ENCODE measurements at regions not wholly inside any gene's neighbourhood (a gene's known extent, or its start where the extent isn't known, plus 50 kb on each side); places are given as distances from the start of the nearest gene placed in this dataset.
"Not testable (repeated sequence)": the region's sequence is repeated elsewhere in the genome, so short reads cannot be mapped to it uniquely, and the experiment has no call there.

DNA sequence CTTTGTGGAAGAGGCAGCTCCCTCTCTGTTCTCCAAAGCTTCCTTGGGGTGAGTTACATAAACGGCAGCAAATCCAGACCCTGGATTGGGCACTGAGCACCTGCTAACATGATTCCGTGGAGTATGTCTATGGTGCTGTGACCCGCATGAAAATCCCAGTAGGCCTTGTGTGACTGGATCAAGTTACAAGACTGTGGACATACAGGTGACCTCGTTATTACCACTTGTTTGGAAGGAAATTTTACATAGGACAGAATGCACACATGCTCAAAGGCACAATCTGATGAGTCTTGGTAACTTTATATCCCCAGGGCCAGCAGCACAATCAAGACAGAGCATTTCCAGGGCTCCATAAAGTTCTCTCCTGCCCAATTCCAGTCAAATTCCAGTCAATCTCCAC, 120.2 kb upstream of the OTOS start:
- no peaks in the 10 kb centered on the region for H3K36me3 ChIP-seq
- no peaks in the 10 kb centered on the region for H3K27me3 ChIP-seq
- no peak overlapping the region for H3K4me3 ChIP-seq
- DNase-seq (no peak), ATAC-seq (ENCODE audit: low FRiP score in 2 of 2) (no peak)
- 75 to 76% methylated on average over 4 of the region's 4 CpGs for WGBS, 2 donors
- TF ChIP-seq POLR2AphosphoS5 (IDR thresholded peaks at IDR 0.05) (no peak), POLR2A (IDR thresholded peaks at IDR 0.05) (no peak), EP300 (IDR thresholded peaks at IDR 0.05) (no peak)
- TF ChIP-seq, protein P1, sequence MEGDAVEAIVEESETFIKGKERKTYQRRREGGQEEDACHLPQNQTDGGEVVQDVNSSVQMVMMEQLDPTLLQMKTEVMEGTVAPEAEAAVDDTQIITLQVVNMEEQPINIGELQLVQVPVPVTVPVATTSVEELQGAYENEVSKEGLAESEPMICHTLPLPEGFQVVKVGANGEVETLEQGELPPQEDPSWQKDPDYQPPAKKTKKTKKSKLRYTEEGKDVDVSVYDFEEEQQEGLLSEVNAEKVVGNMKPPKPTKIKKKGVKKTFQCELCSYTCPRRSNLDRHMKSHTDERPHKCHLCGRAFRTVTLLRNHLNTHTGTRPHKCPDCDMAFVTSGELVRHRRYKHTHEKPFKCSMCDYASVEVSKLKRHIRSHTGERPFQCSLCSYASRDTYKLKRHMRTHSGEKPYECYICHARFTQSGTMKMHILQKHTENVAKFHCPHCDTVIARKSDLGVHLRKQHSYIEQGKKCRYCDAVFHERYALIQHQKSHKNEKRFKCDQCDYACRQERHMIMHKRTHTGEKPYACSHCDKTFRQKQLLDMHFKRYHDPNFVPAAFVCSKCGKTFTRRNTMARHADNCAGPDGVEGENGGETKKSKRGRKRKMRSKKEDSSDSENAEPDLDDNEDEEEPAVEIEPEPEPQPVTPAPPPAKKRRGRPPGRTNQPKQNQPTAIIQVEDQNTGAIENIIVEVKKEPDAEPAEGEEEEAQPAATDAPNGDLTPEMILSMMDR (IDR thresholded peaks at IDR 0.05) = no peak
- H3K4me1 ChIP-seq = peaks cover 0 to 5% (median 2%) of the 10 kb centered on the region in 4 donors
- peaks cover 0 to 10% (median 4%) of the 10 kb centered on the region in 4 donors for H3K9me3 ChIP-seq
- no peak overlapping the region for H3K27ac ChIP-seq

DNA sequence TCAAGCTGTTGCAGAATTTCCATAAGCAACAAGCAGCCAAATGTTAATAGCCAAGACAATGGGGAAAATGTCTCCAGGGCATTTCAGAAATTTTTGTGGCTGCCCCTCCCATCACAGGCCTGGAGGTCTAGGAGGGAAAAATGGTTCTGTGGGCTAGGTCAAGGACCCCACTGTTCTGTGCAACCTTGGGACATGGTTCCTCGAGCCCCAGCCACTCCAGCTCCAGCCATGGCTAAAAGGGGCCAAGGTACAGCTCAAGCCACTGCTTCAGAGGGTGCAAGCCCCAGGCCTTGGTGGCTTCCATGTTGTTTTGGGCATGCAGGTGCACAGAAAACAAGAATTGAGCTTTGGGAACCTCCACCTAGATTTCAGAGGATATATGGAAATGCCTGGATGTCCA, 122.1 kb upstream of the OTOS start:
- not testable (repeated sequence) for ATAC-seq (ENCODE audit: low FRiP score in 2 of 2); H3K4me1 ChIP-seq; H3K36me3 ChIP-seq; H3K27ac ChIP-seq; H3K4me3 ChIP-seq; H3K9me3 ChIP-seq; H3K27me3 ChIP-seq; DNase-seq
- WGBS, 2 donors = 33 to 67% methylated on average over 1 of the region's 1 CpG

DNA sequence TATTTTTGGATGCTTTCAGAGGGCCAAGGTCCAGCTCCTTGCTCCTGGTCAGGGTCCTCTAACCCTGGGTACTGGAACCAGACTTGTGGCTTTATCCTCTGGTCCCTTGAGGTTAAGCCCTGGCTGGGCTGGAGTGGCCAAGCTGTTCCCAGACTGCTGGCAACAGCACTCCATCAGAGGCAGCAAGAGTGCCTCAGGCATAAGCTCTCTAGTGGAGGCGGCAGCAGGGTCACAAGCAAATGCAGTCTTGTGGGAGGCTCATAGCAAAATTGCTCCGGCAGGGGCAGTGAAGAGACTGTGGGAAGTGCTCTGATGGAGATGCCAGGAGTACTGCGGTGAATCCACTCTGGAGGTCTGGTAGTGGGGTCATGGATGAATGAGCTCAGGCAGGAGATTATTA, 128.9 kb upstream of the OTOS start:
- H3K36me3 ChIP-seq = no peaks in the 10 kb centered on the region
- H3K27ac ChIP-seq = no peak overlapping the region
- ATAC-seq (ENCODE audit: low FRiP score in 2 of 2) (peak in 1 of 2 donors; percentile 22), DNase-seq (no peak)
- H3K9me3 ChIP-seq = no peaks in the 10 kb centered on the region
- no peaks in the 10 kb centered on the region for H3K4me1 ChIP-seq
- no peak for TF ChIP-seq EP300 (IDR thresholded peaks at IDR 0.05)
- TF ChIP-seq, protein P1 (IDR thresholded peaks at IDR 0.05) = no peak
- TF ChIP-seq POLR2A (IDR thresholded peaks at IDR 0.05) = no peak
- TF ChIP-seq POLR2AphosphoS5 (IDR thresholded peaks at IDR 0.05) = no peak
- H3K4me3 ChIP-seq = no peak overlapping the region
- 85 to 88% methylated on average over 3 of the region's 3 CpGs for WGBS, 2 donors
- H3K27me3 ChIP-seq = no peaks in the 10 kb centered on the region

DNA sequence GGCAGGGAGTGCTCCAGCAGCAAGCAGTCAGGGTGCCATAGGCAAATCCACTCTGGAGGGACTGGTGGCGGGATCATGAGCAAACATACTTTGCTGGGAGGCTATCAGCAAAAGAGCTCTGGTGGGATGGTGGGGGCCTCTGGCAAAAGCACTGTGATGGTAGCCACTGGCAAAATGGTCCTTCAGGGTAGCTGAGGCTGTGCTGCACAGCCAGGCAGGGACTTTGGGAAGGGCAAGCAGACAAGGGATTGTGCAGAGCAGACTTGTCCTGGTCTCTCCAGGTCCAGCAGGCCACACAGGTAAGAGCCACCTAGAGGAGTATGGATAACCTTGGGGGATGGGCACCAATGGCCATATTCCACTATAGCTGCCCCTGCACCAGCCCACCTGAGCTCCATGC, 129.4 kb upstream of the OTOS start:
- ATAC-seq (ENCODE audit: low FRiP score in 2 of 2) = peak in 1 of 2 donors; percentile 37
- Histone ChIP-seq H3K27me3 (no peaks in the 10 kb centered on the region), H3K27ac (no peak overlapping the region), H3K4me3 (no peak overlapping the region), H3K9me3 (no peaks in the 10 kb centered on the region), H3K4me1 (no peaks in the 10 kb centered on the region), H3K36me3 (no peaks in the 10 kb centered on the region)
- no peak for TF ChIP-seq POLR2AphosphoS5 (IDR thresholded peaks at IDR 0.05)
- no peak for TF ChIP-seq POLR2A (IDR thresholded peaks at IDR 0.05)
- TF ChIP-seq, protein P1 (IDR thresholded peaks at IDR 0.05) = no peak
- TF ChIP-seq EP300 (IDR thresholded peaks at IDR 0.05) = no peak
- 80 to 86% methylated on average over 1 of the region's 1 CpG for WGBS, 2 donors
- DNase-seq = no peak

DNA sequence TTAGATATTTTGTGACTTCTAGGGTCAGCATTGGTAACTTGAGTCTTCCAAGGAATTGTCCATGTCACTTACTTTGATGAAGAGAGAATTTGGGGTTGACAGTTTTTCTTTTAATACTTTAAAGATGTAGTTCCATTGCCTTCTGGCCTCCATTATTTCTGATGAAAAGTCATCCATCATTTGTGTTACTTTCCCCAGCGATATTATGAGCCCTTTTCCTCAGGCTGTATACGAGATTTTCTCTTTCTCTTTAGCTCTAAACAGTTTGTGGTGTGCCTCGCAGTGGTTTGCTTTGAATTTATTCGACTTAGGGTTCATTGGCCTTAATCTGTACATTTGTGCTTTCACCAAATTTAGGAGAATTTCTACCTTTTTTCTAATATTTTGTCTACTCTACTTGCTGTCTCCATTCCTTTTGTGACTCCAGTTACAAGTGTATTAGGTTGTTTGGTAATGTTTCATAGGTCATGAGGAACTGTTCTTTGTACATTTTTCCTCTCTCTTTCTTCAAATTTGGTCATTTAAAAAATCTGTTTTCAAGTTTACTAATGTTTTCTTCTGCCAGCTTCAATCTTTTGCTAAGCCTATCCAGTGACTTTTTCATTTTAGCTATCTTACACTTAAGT, 131.4 kb upstream of the OTOS start:
- TF ChIP-seq, protein P1 (IDR thresholded peaks at IDR 0.05) = no peak
- TF ChIP-seq EP300 (IDR thresholded peaks at IDR 0.05) = no peak
- no peak for TF ChIP-seq POLR2AphosphoS5 (IDR thresholded peaks at IDR 0.05)
- no peak for TF ChIP-seq POLR2A (IDR thresholded peaks at IDR 0.05)
- Histone ChIP-seq H3K4me1 (no peaks in the 10 kb centered on the region), H3K4me3 (no peak overlapping the region), H3K27ac (no peak overlapping the region), H3K27me3 (no peaks in the 10 kb centered on the region), H3K9me3 (no peaks in the 10 kb centered on the region), H3K36me3 (no peaks in the 10 kb centered on the region)
- WGBS, 2 donors = 72 to 78% methylated on average over 4 of the region's 4 CpGs
- ATAC-seq (ENCODE audit: low FRiP score in 2 of 2) (no peak), DNase-seq (no peak)
